Mucosa of gallbladder (tissue), 1 donor: ENCODE measurements at regions not wholly inside any gene's neighbourhood (a gene's known extent, or its start where the extent isn't known, plus 50 kb on each side); places are given as distances from the start of the nearest gene placed in this dataset.
"Not testable (repeated sequence)": the region's sequence is repeated elsewhere in the genome, so short reads cannot be mapped to it uniquely, and the experiment has no call there.

Source experiments
- DNase-seq: peaks from one replicate; pipeline ENCODE4 v3.0.0-alpha.2; 2020; ENCODE audit warnings: low spot score
- donor health status: DM: no; HTN: no; CAD: no.

DNA sequence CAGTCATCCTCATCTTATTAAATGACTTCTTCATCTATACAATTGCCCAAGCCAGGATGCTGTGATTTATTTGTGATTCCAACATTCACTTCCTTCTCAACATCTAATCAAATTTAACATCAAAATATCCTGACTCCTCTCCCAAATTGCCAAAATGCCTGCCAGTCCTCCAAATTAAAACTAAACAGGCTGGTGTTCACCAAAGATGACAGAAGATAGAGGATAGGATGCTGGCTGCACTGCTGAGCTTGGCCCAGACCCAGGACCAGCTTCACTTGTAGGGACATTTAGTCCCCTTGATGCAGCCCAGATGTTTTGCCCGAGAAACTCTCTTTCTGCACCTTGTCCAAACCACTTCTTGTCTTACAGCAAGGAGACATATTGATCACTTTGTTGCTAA is 540.0 kb upstream of the CNTNAP5 start:
- DNase-seq = no peak

- no peak for DNase-seq
Observed at GRCh38 chr2:123493687-123494086, 531.4 kb upstream of the CNTNAP5 start.

DNA sequence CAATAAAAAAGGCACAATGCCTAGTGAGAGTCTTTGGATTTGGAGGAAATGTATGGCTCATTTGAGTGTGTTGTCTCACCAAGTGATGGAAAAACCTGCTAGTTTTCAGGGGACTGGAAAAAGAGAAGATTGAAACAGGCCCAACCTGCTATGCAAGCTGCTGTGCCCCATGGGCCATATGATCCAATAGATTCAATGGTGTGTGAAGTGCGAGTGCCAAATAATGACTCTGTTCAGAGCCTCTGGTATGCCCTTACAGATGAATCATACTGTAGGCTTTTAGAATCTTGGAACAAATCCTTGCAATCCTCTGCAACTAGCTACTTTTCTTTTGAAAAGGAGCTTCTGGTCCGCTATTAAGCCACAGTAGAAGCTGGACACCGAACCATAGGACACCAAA is 529.8 kb upstream of the CNTNAP5 start:
- no peak for DNase-seq

- DNase-seq = no peak
Observed at GRCh38 chr2:123500346-123500745, 524.7 kb upstream of the CNTNAP5 start.

DNA sequence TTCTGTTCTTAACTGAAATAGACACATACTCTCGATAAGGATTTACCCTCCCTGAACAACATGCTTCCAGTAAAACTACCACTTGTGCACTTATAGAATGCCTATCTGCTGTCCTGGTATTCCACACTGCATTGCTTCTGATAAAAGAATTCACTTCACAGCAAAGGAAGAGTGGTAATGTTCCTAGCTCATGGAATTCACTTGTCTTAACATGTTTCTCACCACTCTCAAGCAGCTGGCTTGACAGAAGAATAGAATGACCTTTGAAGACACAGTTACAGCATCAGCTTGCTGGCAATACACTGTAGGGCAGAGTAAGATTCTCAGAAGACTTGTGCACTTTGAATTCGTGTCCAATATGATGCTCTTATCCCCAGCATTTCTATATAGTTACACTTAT is 524.1 kb upstream of the CNTNAP5 start:
- no peak for DNase-seq

GRCh38 chr2:123502931-123503330 is 522.2 kb upstream of the CNTNAP5 start:
- no peak for DNase-seq

- no peak for DNase-seq
Observed at GRCh38 chr2:123512547-123512946, 512.5 kb upstream of the CNTNAP5 start.

DNA sequence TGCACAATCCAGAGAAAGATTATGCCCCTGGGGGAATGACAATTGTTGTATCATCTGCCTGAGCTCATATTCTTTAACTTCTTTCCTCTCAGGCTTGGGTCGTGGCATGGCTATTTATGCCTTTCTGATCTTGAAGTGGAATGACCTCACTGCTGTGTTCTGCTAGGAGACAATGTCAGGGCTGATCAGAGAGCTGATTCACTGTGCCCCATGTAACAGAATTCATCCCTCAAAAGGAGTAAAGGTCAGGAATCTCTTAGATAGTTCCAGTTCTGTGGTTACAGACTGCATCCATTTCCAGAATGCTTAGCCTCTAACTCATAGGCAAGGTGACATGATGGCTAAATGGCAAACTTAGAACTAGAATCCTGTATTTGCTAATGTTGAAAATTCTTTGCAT is 511.7 kb upstream of the CNTNAP5 start:
- no peak for DNase-seq

GRCh38 chr2:123514613-123515207 is 510.4 kb upstream of the CNTNAP5 start:
- DNase-seq = no peak

DNA sequence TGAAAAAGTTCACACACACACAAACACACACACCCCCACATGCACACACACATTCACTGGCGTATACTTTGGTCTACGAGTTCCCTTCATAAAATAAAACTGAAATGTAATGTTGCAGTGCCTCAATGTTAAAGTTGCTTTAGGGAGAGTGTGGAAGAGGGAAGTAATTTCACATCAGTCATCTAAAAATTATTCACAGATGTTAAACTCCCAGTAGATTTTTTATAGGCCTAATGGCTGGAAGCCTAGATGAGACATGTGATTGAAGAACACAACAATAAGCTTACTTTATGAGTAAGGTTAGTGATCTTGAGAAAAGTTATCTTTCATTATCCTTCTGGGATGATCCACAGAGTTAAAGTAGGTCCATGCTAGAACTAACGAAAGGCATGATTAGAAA is 506.7 kb upstream of the CNTNAP5 start:
- no peak for DNase-seq

DNA sequence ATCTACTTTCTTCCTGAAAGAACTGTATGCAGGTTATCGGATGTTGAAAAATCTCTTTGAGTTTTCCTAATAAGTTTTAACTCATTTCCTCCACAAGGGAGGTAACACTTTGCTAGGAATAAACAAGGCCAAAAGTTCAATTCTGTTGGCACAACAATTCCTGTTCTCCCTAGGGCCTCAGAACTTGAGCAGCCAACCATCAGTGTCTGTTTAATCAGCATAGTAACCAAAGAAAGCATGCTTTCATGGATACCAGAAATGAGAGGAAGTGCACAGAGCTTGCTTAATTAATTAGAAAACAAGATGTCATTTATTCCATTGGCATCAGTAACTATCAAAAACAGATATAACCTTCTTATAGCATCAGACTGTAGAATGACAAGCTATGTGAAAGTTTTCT is 503.2 kb upstream of the CNTNAP5 start:
- no peak for DNase-seq

- DNase-seq = not testable (repeated sequence)
Observed at GRCh38 chr2:123522498-123522897, 502.6 kb upstream of the CNTNAP5 start.

DNA sequence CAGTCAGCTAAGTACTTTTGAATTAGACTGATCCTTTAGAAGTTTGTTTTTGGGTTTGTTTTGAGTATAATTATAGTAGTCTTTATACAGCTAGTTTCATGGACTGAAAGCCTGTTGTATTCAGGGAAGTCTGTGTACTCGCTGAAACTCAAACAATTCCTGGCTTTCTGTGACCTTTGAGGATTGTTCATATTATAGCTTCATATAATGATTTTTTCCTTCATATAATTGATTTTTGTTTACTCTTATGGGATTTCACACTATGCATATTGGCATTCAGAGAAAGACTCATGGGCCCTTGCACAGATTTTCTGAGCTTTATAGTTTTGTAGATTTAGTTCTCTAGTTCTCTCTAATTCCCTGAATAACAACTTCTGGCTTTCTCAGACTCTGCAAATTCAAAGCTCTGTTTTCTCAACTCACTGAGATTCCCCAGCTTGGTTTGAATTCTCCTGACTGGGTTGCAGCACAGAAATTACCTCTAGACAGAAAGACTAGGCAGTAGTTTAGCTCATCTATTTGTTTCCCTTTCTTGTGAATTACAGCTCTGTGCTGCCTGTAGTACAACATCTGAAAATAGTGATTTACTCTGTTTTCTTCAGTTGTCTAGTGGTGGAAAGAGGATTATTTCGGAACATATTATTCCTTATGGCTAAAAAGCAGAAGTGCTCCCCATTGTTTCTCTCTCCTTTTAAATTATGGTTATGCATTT is 495.9 kb upstream of the CNTNAP5 start:
- no peak for DNase-seq

DNA sequence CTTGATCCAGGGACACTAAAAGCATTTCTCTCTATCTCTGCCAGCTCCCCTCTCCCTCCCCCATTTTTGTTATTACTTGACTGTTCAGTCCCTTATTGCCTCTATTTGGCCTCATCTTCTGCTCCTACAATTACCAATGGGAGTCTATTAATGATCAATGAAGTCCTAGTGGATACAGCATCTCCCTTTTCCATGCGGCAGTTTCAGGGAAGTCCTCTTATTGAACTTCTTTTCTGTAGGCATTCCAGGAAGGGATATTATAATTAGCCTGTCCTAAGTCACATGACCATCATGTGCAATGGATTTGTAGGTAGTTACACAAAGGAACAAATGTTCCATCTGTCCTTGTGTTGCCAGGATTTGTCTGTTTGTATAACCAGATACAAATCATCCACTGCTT is 495.1 kb upstream of the CNTNAP5 start:
- no peak for DNase-seq

- DNase-seq = no peak
Observed at GRCh38 chr2:123532126-123532525, 493.0 kb upstream of the CNTNAP5 start.

- no peak for DNase-seq
Observed at GRCh38 chr2:123532994-123533393, 492.1 kb upstream of the CNTNAP5 start.

- no peak for DNase-seq
Observed at GRCh38 chr2:123540291-123540690, 484.8 kb upstream of the CNTNAP5 start.

- no peak for DNase-seq
Observed at GRCh38 chr2:123546353-123546752, 478.7 kb upstream of the CNTNAP5 start.

- DNase-seq = no peak
Observed at GRCh38 chr2:123563515-123563914, 461.6 kb upstream of the CNTNAP5 start.

DNA sequence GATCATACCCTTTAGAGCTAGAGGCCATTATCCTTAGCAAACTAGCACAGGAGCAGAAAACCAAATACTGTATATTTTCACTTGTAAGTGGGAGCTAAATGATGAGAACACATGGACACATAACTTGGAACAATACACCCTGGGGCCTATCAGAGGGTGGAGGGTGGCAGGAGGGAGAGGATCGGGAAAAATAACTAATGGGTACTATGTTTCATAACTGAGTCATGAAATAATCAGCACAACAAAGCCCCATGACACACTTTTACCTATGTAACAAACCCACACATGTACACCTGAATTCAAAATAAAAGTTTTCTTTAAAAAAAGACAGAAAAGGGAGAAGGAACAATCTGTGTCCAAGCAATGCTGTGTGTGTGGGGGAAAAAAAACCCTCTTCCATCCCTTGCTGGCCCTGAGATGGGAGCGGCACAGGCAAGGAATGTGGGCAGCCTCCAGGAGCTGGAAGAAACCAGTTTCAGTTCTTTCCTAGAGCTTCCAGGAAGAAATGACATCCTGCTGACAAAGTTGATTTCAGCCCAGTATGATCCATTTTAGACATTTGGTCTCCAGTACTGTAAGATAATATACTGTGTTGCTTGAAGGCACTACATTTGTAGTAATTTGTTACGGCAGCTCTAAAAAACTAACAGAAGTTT is 458.7 kb upstream of the CNTNAP5 start:
- DNase-seq = no peak

- DNase-seq = no peak
Observed at GRCh38 chr2:123578016-123578415, 447.1 kb upstream of the CNTNAP5 start.

DNA sequence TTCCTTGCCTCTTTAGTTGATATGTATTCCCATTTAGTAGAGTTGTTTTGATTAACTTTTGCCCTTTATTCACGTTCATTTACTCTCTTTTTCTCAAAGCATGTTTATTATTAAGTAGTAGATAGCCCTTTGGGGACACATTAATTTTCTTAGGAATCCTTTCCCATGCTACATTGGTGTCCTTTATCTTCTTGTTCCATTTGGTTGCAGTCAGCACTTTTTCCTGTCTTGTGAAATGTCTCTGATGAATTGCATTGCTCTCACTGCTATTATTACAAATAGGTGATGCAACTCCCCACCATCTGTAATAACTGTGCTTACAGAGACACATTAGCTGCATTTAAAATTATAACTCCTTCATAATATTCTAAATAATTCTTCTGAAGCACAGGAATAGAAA is 428.5 kb upstream of the CNTNAP5 start:
- DNase-seq = no peak

DNA sequence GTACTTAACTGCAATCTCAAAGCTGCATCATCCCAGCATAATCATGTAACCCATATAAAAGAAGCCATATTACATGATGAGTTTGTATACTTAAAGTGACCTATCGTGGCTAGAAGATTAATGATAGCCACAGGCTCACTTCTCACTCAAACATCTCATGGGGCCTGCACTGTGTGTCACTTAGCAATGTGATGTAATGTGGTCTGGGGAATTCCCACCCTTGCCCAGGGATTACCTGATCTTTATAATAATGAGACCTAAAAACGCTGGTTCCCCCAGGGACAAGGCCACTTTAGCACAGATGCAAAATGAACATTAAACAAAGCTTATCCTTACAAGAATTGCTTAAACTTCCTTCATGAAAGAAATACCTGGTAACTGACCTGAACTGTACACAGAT is 427.1 kb upstream of the CNTNAP5 start:
- no peak for DNase-seq
